ENCODE measurements at regions not wholly inside any gene's neighbourhood (a gene's known extent, or its start where the extent isn't known, plus 50 kb on each side); places are given as distances from the start of the nearest gene placed in this dataset.

DNA sequence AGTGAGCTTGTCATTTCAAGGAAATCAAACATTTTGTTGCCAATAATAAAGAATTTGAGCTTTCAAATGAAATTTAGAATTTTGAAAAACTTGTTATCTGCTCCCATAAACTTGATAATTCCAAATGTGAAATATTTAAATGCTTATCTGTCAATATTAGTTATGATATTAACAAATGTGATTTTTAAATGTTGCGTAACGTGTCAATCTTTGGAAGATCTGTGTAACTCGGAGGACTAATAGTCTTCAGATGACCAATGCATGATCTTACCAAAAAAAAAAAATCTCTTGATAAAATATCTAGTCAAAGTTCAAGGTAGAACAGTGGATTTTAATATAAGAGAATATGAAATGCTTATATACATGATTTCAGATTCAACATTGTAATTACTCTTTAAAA lies 274.5 kb upstream of the HSF2 start:
- Histone ChIP-seq H4K8ac (replicated peaks; ENCODE audit: insufficient read length, low read depth, low read length) (no peak overlapping the region), H2BK120ac (ENCODE audit: low read depth, low read length, poor library complexity, severe bottlenecking) (no peak overlapping the region), H3K4me2 (ENCODE audit: insufficient read depth, insufficient read length, low read length) (no peak overlapping the region), H2BK12ac (ENCODE audit: insufficient read length, low read depth, low read length) (no peak overlapping the region), H4K20me1 (ENCODE audit: control insufficient read depth, insufficient read depth, insufficient read length) (no peaks in the 10 kb centered on the region), H4K91ac (ENCODE audit: insufficient read length, low read depth, low read length) (no peak overlapping the region), H3K56ac (ENCODE audit: insufficient read length, low read depth, low read length) (no peak overlapping the region), H3K23me2 (ENCODE audit: insufficient read length, low read depth, low read length, poor library complexity, severe bottlenecking) (no peaks in the 10 kb centered on the region), H2AK5ac (ENCODE audit: insufficient read length, low read length) (no peak overlapping the region), H3K9me3 (ENCODE audit: control insufficient read depth, low read depth, low read length) (no peaks in the 10 kb centered on the region), H3K79me2 (ENCODE audit: insufficient read depth, low read length) (no peaks in the 10 kb centered on the region), H3K79me1 (ENCODE audit: insufficient read depth, low read depth, low read length, poor library complexity, severe bottlenecking) (no peaks in the 10 kb centered on the region), H2BK15ac (ENCODE audit: low read depth, low read length) (no peak overlapping the region), H2AFZ (ENCODE audit: low read length) (no peak overlapping the region), H3K4me1 (ENCODE audit: insufficient read depth, low read length) (no peaks in the 10 kb centered on the region), H3K9ac (ENCODE audit: extremely low read depth, insufficient read length, low read length) (no peak overlapping the region), H2BK20ac (ENCODE audit: low read depth, low read length, poor library complexity, severe bottlenecking) (no peak overlapping the region), H4K5ac (ENCODE audit: insufficient read length, low read depth, low read length) (no peak overlapping the region), H3K4ac (ENCODE audit: low read depth, low read length) (no peak overlapping the region), H3K27me3 (ENCODE audit: insufficient read depth, low read length) (no peaks in the 10 kb centered on the region), H3K23ac (ENCODE audit: insufficient read length, low read depth, low read length) (no peak overlapping the region), H3K27ac (ENCODE audit: insufficient read length, low read depth, low read length) (no peak overlapping the region), H2BK5ac (ENCODE audit: insufficient read length, low read length) (no peak overlapping the region), H3K14ac (ENCODE audit: insufficient read depth, low read length) (no peak overlapping the region), H3T11ph (ENCODE audit: low read length) (no peak overlapping the region), H3K18ac (ENCODE audit: insufficient read length, low read depth, low read length) (no peak overlapping the region)
- DNase-seq = no peak
- no CpG with 5 or more reads among the region's 3 CpGs for WGBS (ENCODE audit: extremely low coverage, insufficient read length, low lambda C conversion rate)
- H3K9me3 Mint-ChIP-seq = no peaks in the 10 kb centered on the region
- no peak for TF ChIP-seq CTCF (conservative IDR thresholded peaks at IDR 0.05)
- H3K36me3 Mint-ChIP-seq (ENCODE audit: insufficient read depth in 1 of 3, low read depth in 3 of 3) = no peaks in the 10 kb centered on the region
- H3K27ac Mint-ChIP-seq = no peak overlapping the region
- H3K4me1 Mint-ChIP-seq = no peaks in the 10 kb centered on the region
- H3K27me3 Mint-ChIP-seq (ENCODE audit: low read depth) = no peaks in the 10 kb centered on the region
- H3K4me3 Mint-ChIP-seq = no peak overlapping the region

Measured in H9 (cell line).